ENCODE measurements at regions not wholly inside any gene's neighbourhood (a gene's known extent, or its start where the extent isn't known, plus 50 kb on each side); places are given as distances from the start of the nearest gene placed in this dataset.

DNA sequence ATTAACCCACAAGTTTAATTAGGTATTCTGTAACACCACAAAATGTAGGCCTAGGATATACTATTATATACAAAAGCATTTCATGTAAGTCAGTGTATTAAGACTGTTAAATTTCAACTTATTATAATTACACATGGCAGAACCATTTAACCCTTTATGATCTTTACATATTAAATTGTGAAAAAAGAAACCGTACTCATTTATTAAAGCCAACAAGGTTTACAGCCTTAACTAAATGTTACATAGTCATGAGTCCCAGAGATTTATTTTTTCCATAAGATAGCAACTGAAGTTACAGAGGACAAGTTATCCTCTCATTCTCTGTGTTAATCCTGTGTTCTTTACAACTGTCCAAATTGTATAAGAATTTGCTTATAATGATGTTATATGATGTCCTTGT lies 615.8 kb upstream of the AGTR1 start:
- no peak overlapping the region for H3K4me2 ChIP-seq (ENCODE audit: low read length)
- FAIRE-seq: no peak
- Mint-ChIP-seq H3K36me3 (ENCODE audit: low read depth, unreplicated experiment) (no peaks in the 10 kb centered on the region), H3K9me3 (ENCODE audit: unreplicated experiment) (no peaks in the 10 kb centered on the region), H3K4me1 (ENCODE audit: low read depth, unreplicated experiment) (no peaks in the 10 kb centered on the region), H3K27ac (ENCODE audit: unreplicated experiment) (no peak overlapping the region), H3K27me3 (ENCODE audit: low read depth, unreplicated experiment) (no peaks in the 10 kb centered on the region), H3K4me3 (ENCODE audit: unreplicated experiment) (no peak overlapping the region)
- no peaks in the 10 kb centered on the region for H3K36me3 ChIP-seq (ENCODE audit: insufficient read depth, low read length)
- no peak overlapping the region for H3K4me3 ChIP-seq (ENCODE audit: insufficient read depth, low read depth, low read length)
- H2AFZ ChIP-seq (ENCODE audit: low read depth, low read length): no peak overlapping the region
- H4K20me1 ChIP-seq (ENCODE audit: insufficient read depth, low read length): no peaks in the 10 kb centered on the region
- TF ChIP-seq EZH2 (IDR thresholded peaks at IDR 0.05; ENCODE audit: insufficient read depth, low read length): no peak
- TF ChIP-seq, protein P1, sequence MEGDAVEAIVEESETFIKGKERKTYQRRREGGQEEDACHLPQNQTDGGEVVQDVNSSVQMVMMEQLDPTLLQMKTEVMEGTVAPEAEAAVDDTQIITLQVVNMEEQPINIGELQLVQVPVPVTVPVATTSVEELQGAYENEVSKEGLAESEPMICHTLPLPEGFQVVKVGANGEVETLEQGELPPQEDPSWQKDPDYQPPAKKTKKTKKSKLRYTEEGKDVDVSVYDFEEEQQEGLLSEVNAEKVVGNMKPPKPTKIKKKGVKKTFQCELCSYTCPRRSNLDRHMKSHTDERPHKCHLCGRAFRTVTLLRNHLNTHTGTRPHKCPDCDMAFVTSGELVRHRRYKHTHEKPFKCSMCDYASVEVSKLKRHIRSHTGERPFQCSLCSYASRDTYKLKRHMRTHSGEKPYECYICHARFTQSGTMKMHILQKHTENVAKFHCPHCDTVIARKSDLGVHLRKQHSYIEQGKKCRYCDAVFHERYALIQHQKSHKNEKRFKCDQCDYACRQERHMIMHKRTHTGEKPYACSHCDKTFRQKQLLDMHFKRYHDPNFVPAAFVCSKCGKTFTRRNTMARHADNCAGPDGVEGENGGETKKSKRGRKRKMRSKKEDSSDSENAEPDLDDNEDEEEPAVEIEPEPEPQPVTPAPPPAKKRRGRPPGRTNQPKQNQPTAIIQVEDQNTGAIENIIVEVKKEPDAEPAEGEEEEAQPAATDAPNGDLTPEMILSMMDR (IDR thresholded peaks at IDR 0.05; ENCODE audit: insufficient read depth, low read depth, low read length): no peak
- no peaks in the 10 kb centered on the region for H3K79me2 ChIP-seq (ENCODE audit: insufficient read depth, low read length)
- no peaks in the 10 kb centered on the region for H3K9me3 ChIP-seq (ENCODE audit: insufficient read depth, low read depth, low read length)
- H3K4me1 ChIP-seq (ENCODE audit: insufficient read depth, low read length): no peaks in the 10 kb centered on the region
- no peak overlapping the region for H3K27ac ChIP-seq (ENCODE audit: low read depth, low read length)
- no peak overlapping the region for H3K9ac ChIP-seq (ENCODE audit: low read length)
- DNase-seq (ENCODE audit: low read depth): no peak
- H3K27me3 ChIP-seq (ENCODE audit: insufficient read depth, low read length): no peaks in the 10 kb centered on the region

DNA sequence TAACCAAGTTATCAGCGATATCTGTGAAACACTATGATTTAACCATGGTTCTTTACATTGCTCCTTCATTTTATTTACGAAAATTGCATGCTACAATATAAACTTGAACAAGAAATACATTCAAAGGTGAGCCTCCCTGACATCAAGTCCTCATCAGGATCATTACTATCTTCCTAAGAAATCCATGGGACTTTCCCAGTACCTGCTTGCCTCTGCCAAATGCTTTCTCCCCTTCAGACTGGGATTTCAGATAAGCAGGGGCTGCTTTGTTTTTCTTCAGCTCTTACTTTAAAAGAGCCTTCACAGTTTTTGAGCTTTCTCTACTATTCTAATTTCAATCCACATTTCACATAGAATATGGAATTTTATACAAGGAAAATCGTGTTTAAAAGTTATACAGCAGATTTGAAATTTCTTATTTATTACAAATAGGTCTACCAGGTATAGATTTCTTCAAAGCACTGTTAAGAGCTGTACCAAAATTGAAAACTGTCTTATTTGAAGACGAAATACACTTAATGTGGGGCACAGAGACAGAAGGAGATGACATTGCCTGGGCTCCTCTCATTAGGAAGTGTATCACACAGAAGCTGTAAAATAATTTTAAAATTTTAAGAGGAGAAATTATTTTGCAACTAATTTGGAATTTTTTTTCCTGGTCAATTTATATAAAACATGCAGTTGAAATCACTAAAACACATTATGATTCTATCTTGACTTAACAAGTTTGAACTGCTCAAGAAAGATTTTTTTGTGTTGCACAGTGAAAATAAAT lies 615.0 kb upstream of the AGTR1 start:
- no peaks in the 10 kb centered on the region for H3K36me3 Mint-ChIP-seq (ENCODE audit: low read depth, unreplicated experiment)
- Histone ChIP-seq H3K36me3 (ENCODE audit: insufficient read depth, low read length) (no peaks in the 10 kb centered on the region), H2AFZ (ENCODE audit: low read depth, low read length) (no peak overlapping the region), H3K4me3 (ENCODE audit: insufficient read depth, low read depth, low read length) (no peak overlapping the region), H3K4me2 (ENCODE audit: low read length) (no peak overlapping the region), H3K27me3 (ENCODE audit: insufficient read depth, low read length) (no peaks in the 10 kb centered on the region), H4K20me1 (ENCODE audit: insufficient read depth, low read length) (no peaks in the 10 kb centered on the region), H3K9ac (ENCODE audit: low read length) (no peak overlapping the region), H3K9me3 (ENCODE audit: insufficient read depth, low read depth, low read length) (no peaks in the 10 kb centered on the region), H3K27ac (ENCODE audit: low read depth, low read length) (no peak overlapping the region), H3K4me1 (ENCODE audit: insufficient read depth, low read length) (no peaks in the 10 kb centered on the region), H3K79me2 (ENCODE audit: insufficient read depth, low read length) (no peaks in the 10 kb centered on the region)
- no peak overlapping the region for H3K27ac Mint-ChIP-seq (ENCODE audit: unreplicated experiment)
- no peak for TF ChIP-seq EZH2 (IDR thresholded peaks at IDR 0.05; ENCODE audit: insufficient read depth, low read length)
- TF ChIP-seq, protein P1 (IDR thresholded peaks at IDR 0.05; ENCODE audit: insufficient read depth, low read depth, low read length): no peak
- H3K27me3 Mint-ChIP-seq (ENCODE audit: low read depth, unreplicated experiment): no peaks in the 10 kb centered on the region
- DNase-seq (ENCODE audit: low read depth) (no peak), FAIRE-seq (no peak)
- H3K9me3 Mint-ChIP-seq (ENCODE audit: unreplicated experiment): no peaks in the 10 kb centered on the region
- no peak overlapping the region for H3K4me3 Mint-ChIP-seq (ENCODE audit: unreplicated experiment)
- no peaks in the 10 kb centered on the region for H3K4me1 Mint-ChIP-seq (ENCODE audit: low read depth, unreplicated experiment)

DNA sequence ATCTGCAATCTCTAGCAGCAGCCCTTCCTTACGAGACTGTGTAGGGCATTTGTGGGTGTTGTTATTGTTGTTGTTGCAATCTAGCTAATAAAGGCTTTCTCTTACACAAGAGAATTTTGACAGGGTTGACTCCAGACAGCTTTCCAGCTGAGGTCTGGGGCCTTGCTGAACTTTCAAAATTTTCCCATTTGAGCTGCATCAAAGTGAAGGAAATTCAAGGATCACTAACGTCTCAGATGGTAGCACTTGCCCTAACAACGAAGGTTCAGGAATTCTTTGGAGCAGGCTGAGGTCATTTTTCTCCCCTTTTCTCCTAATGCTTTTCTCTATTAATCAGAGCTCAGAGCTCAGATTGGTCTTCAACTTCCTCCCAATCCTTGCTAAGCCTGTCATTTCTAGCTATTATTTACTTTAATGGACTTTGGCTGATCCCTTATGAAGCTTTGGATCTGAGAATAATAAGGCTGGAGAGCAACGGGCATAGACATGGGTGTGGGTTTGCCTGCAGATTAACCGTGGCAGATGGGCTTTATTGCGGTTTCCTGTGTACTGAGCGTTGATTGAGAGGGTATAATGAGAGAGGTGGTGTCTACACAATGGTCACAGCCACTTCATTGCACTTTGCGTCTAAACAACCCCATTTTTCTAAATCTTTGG lies 614.0 kb upstream of the AGTR1 start:
- no peaks in the 10 kb centered on the region for H3K9me3 ChIP-seq (ENCODE audit: insufficient read depth, low read depth, low read length)
- no peaks in the 10 kb centered on the region for H3K27me3 ChIP-seq (ENCODE audit: insufficient read depth, low read length)
- Mint-ChIP-seq H3K4me3 (ENCODE audit: unreplicated experiment) (no peak overlapping the region), H3K27ac (ENCODE audit: unreplicated experiment) (no peak overlapping the region), H3K27me3 (ENCODE audit: low read depth, unreplicated experiment) (no peaks in the 10 kb centered on the region), H3K36me3 (ENCODE audit: low read depth, unreplicated experiment) (no peaks in the 10 kb centered on the region), H3K4me1 (ENCODE audit: low read depth, unreplicated experiment) (no peaks in the 10 kb centered on the region), H3K9me3 (ENCODE audit: unreplicated experiment) (no peaks in the 10 kb centered on the region)
- H3K4me1 ChIP-seq (ENCODE audit: insufficient read depth, low read length): no peaks in the 10 kb centered on the region
- no peak overlapping the region for H3K9ac ChIP-seq (ENCODE audit: low read length)
- H3K27ac ChIP-seq (ENCODE audit: low read depth, low read length): no peak overlapping the region
- TF ChIP-seq, protein P1 (IDR thresholded peaks at IDR 0.05; ENCODE audit: insufficient read depth, low read depth, low read length): no peak
- no peak for TF ChIP-seq EZH2 (IDR thresholded peaks at IDR 0.05; ENCODE audit: insufficient read depth, low read length)
- no peak for DNase-seq (ENCODE audit: low read depth)
- H3K4me3 ChIP-seq (ENCODE audit: insufficient read depth, low read depth, low read length): no peak overlapping the region
- H4K20me1 ChIP-seq (ENCODE audit: insufficient read depth, low read length): no peaks in the 10 kb centered on the region
- peak overlapping the region; percentile 16 for H2AFZ ChIP-seq (ENCODE audit: low read depth, low read length)
- H3K36me3 ChIP-seq (ENCODE audit: insufficient read depth, low read length): no peaks in the 10 kb centered on the region
- no peaks in the 10 kb centered on the region for H3K79me2 ChIP-seq (ENCODE audit: insufficient read depth, low read length)
- no peak overlapping the region for H3K4me2 ChIP-seq (ENCODE audit: low read length)
- FAIRE-seq: no peak
